HG03095 (cell line): ENCODE measurements at regions not wholly inside any gene's neighbourhood (a gene's known extent, or its start where the extent isn't known, plus 50 kb on each side); places are given as distances from the start of the nearest gene placed in this dataset.
"Not testable (repeated sequence)": the region's sequence is repeated elsewhere in the genome, so short reads cannot be mapped to it uniquely, and the experiment has no call there.

Experiments
- ATAC-seq: cut with Tn5 transposase; IDR thresholded peaks from one replicate; pipeline ENCODE4 v1.9.1; 2021; ENCODE audit warnings: moderate library complexity; ENCODE audit not compliant: unreplicated experiment

GRCh38 chr13:90906554-90906953 lies 440.9 kb upstream of the MIR17HG start:
- no peak for ATAC-seq

GRCh38 chr13:90908792-90909191 lies 438.7 kb upstream of the MIR17HG start:
- no peak for ATAC-seq

GRCh38 chr13:90910018-90910639 lies 437.4 kb upstream of the MIR17HG start:
- no peak for ATAC-seq

GRCh38 chr13:90912247-90912646 lies 435.2 kb upstream of the MIR17HG start:
- ATAC-seq = no peak

- ATAC-seq = no peak
Observed at GRCh38 chr13:90918536-90918935, 429.0 kb upstream of the MIR17HG start.

GRCh38 chr13:90919153-90919552 lies 428.3 kb upstream of the MIR17HG start:
- ATAC-seq = no peak

- ATAC-seq = no peak
Observed at GRCh38 chr13:90926459-90926858, 421.0 kb upstream of the MIR17HG start.

GRCh38 chr13:90928109-90928508 lies 419.4 kb upstream of the MIR17HG start:
- ATAC-seq = no peak

- ATAC-seq = no peak
Observed at GRCh38 chr13:90933097-90933826, 414.2 kb upstream of the MIR17HG start.

- no peak for ATAC-seq
Observed at GRCh38 chr13:90934741-90935140, 412.7 kb upstream of the MIR17HG start.

GRCh38 chr13:90938848-90939247 lies 408.6 kb upstream of the MIR17HG start:
- ATAC-seq = no peak

GRCh38 chr13:90943946-90944345 lies 403.5 kb upstream of the MIR17HG start:
- ATAC-seq = no peak

GRCh38 chr13:90945146-90945545 lies 402.3 kb upstream of the MIR17HG start:
- not testable (repeated sequence) for ATAC-seq

GRCh38 chr13:90946125-90946524 lies 401.4 kb upstream of the MIR17HG start:
- not testable (repeated sequence) for ATAC-seq

- ATAC-seq = no peak
Observed at GRCh38 chr13:90947976-90948375, 399.5 kb upstream of the MIR17HG start.

GRCh38 chr13:90950160-90950559 lies 397.3 kb upstream of the MIR17HG start:
- ATAC-seq = no peak

GRCh38 chr13:90951663-90952062 lies 395.8 kb upstream of the MIR17HG start:
- ATAC-seq = no peak

GRCh38 chr13:90952326-90952725 lies 395.2 kb upstream of the MIR17HG start:
- no peak for ATAC-seq

- ATAC-seq = no peak
Observed at GRCh38 chr13:90954605-90955195, 392.8 kb upstream of the MIR17HG start.

- ATAC-seq = no peak
Observed at GRCh38 chr13:90956031-90956430, 391.5 kb upstream of the MIR17HG start.

- no peak for ATAC-seq
Observed at GRCh38 chr13:90958866-90959265, 388.6 kb upstream of the MIR17HG start.

- no peak for ATAC-seq
Observed at GRCh38 chr13:90968166-90968904, 379.2 kb upstream of the MIR17HG start.
